ENCODE measurements at regions not wholly inside any gene's neighbourhood (a gene's known extent, or its start where the extent isn't known, plus 50 kb on each side); places are given as distances from the start of the nearest gene placed in this dataset.

DNA sequence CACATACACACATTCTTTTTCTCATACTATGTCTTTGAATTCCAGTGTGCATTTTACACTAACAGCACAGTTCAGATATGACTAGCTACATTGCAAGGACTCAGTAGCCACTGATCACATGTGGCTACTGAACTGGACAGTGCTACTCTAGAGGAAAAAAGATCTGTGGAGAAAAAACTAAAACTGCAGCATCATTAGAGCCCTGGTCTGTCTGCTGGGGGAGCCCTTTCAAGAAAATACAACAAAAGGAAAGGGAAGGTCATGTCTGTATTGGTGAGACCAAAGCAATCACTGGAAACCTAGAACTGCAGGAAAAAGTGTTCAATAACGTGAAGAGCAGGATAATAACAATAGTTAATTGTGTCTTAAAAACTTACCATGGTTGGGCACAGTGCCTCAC, 132.3 kb upstream of the JARID2 start:
- Histone ChIP-seq H3K36me3 (ENCODE audit: insufficient read depth, low read length) (no peaks in the 10 kb centered on the region), H4K20me1 (ENCODE audit: insufficient read depth) (no peaks in the 10 kb centered on the region), H3K4me2 (ENCODE audit: low read length) (no peak overlapping the region), H3K79me2 (replicated peaks; ENCODE audit: insufficient read depth, low read length) (no peaks in the 10 kb centered on the region), H3K4me3 (ENCODE audit: low read length) (no peak overlapping the region), H3K9ac (ENCODE audit: low read length) (no peak overlapping the region), H3K9me2 (ENCODE audit: insufficient read depth, low read length) (no peaks in the 10 kb centered on the region), H3K27ac (ENCODE audit: low read length) (no peak overlapping the region), H2AFZ (ENCODE audit: low read depth, low read length) (no peak overlapping the region), H3F3A (ENCODE audit: insufficient read depth, low read length, poor library complexity, severe bottlenecking) (no peaks in the 10 kb centered on the region), H3K27me3 (ENCODE audit: insufficient read depth, low read depth, low read length) (no peaks in the 10 kb centered on the region), H3K9me3 (ENCODE audit: low read length) (no peaks in the 10 kb centered on the region)
- TF ChIP-seq EZH2 (IDR thresholded peaks at IDR 0.05; ENCODE audit: borderline replicate concordance, insufficient read depth, low read length, poor library complexity, severe bottlenecking) (no peak), RAD21 (conservative IDR thresholded peaks at IDR 0.05) (no peak), POLR2AphosphoS5 (IDR thresholded peaks at IDR 0.05) (no peak), EP300 (conservative IDR thresholded peaks at IDR 0.05; ENCODE audit: poor library complexity, severe bottlenecking) (no peak), TAF1 (IDR thresholded peaks at IDR 0.05; ENCODE audit: low read depth) (no peak), SMC3 (conservative IDR thresholded peaks at IDR 0.05; ENCODE audit: poor library complexity) (no peak), MXI1 (conservative IDR thresholded peaks at IDR 0.05; ENCODE audit: poor library complexity, severe bottlenecking) (no peak)
- TF ChIP-seq, protein P1, sequence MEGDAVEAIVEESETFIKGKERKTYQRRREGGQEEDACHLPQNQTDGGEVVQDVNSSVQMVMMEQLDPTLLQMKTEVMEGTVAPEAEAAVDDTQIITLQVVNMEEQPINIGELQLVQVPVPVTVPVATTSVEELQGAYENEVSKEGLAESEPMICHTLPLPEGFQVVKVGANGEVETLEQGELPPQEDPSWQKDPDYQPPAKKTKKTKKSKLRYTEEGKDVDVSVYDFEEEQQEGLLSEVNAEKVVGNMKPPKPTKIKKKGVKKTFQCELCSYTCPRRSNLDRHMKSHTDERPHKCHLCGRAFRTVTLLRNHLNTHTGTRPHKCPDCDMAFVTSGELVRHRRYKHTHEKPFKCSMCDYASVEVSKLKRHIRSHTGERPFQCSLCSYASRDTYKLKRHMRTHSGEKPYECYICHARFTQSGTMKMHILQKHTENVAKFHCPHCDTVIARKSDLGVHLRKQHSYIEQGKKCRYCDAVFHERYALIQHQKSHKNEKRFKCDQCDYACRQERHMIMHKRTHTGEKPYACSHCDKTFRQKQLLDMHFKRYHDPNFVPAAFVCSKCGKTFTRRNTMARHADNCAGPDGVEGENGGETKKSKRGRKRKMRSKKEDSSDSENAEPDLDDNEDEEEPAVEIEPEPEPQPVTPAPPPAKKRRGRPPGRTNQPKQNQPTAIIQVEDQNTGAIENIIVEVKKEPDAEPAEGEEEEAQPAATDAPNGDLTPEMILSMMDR (IDR thresholded peaks at IDR 0.05; ENCODE audit: poor library complexity, severe bottlenecking) = no peak
- TF ChIP-seq, protein P2, sequence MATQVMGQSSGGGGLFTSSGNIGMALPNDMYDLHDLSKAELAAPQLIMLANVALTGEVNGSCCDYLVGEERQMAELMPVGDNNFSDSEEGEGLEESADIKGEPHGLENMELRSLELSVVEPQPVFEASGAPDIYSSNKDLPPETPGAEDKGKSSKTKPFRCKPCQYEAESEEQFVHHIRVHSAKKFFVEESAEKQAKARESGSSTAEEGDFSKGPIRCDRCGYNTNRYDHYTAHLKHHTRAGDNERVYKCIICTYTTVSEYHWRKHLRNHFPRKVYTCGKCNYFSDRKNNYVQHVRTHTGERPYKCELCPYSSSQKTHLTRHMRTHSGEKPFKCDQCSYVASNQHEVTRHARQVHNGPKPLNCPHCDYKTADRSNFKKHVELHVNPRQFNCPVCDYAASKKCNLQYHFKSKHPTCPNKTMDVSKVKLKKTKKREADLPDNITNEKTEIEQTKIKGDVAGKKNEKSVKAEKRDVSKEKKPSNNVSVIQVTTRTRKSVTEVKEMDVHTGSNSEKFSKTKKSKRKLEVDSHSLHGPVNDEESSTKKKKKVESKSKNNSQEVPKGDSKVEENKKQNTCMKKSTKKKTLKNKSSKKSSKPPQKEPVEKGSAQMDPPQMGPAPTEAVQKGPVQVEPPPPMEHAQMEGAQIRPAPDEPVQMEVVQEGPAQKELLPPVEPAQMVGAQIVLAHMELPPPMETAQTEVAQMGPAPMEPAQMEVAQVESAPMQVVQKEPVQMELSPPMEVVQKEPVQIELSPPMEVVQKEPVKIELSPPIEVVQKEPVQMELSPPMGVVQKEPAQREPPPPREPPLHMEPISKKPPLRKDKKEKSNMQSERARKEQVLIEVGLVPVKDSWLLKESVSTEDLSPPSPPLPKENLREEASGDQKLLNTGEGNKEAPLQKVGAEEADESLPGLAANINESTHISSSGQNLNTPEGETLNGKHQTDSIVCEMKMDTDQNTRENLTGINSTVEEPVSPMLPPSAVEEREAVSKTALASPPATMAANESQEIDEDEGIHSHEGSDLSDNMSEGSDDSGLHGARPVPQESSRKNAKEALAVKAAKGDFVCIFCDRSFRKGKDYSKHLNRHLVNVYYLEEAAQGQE (IDR thresholded peaks at IDR 0.05; ENCODE audit: borderline replicate concordance) = no peak

DNA sequence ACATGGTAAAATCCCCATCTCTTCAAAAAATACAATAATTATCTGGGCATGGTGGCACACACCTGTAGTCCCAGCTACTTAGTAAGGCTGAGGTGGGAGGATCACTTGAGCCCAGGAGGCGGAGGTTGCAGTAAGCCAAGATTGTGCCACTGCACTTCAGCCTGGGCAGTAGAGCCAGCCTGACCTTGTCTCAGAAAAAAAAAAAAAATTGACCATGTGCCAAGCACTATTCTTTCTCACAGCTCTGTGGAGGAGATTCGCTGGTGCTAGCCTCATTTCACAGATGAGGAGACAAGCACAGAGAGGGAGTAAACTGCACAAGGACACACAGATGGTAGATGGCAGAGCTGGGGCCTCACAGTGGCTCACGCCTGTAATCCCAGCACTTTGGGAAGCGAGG, 131.8 kb upstream of the JARID2 start:
- Histone ChIP-seq H3K27ac (ENCODE audit: low read length) (no peak overlapping the region), H2AFZ (ENCODE audit: low read depth, low read length) (no peak overlapping the region)
- no peak for TF ChIP-seq RAD21 (conservative IDR thresholded peaks at IDR 0.05)
- TF ChIP-seq, protein P2 (IDR thresholded peaks at IDR 0.05; ENCODE audit: borderline replicate concordance) = no peak

More for the DNA sequence above, 131.8 kb upstream of the JARID2 start:
- no peaks in the 10 kb centered on the region for H3K79me2 ChIP-seq (replicated peaks; ENCODE audit: insufficient read depth, low read length)
- no peaks in the 10 kb centered on the region for H3K9me2 ChIP-seq (ENCODE audit: insufficient read depth, low read length)
- no peaks in the 10 kb centered on the region for H3K36me3 ChIP-seq (ENCODE audit: insufficient read depth, low read length)
- no peak overlapping the region for H3K9ac ChIP-seq (ENCODE audit: low read length)
- H3K4me2 ChIP-seq (ENCODE audit: low read length) = no peak overlapping the region
- H3K27me3 ChIP-seq (ENCODE audit: insufficient read depth, low read depth, low read length) = no peaks in the 10 kb centered on the region
- no peaks in the 10 kb centered on the region for H4K20me1 ChIP-seq (ENCODE audit: insufficient read depth)
- H3F3A ChIP-seq (ENCODE audit: insufficient read depth, low read length, poor library complexity, severe bottlenecking) = no peaks in the 10 kb centered on the region
- no peaks in the 10 kb centered on the region for H3K9me3 ChIP-seq (ENCODE audit: low read length)
- H3K4me3 ChIP-seq (ENCODE audit: low read length) = no peak overlapping the region
